Parathyroid adenoma (tissue), 2 donors: ENCODE measurements at regions not wholly inside any gene's neighbourhood (a gene's known extent, or its start where the extent isn't known, plus 50 kb on each side); places are given as distances from the start of the nearest gene placed in this dataset.
"Not testable (repeated sequence)": the region's sequence is repeated elsewhere in the genome, so short reads cannot be mapped to it uniquely, and the experiment has no call there.

ENCODE experiments used
- H2AFZ ChIP-seq: fragments of 300-600 bp; sonication (generic); one replicate; pipeline ENCODE4 v1.7.0; 2017; ENCODE audit warnings: antibody characterized with exemption, mild to moderate bottlenecking
- H3K27ac ChIP-seq: fragments of 300-600 bp; sonication (generic); one replicate; pipeline ENCODE4 v1.7.0; 2017
- H3K27me3 ChIP-seq: fragments of 300-600 bp; sonication (generic); one replicate; pipeline ENCODE4 v1.7.0; 2017; ENCODE audit warnings: low read length; ENCODE audit not compliant: control insufficient read depth, insufficient read depth
- H3K36me3 ChIP-seq: fragments of 300-600 bp; sonication (generic); one replicate; pipeline ENCODE4 v1.7.0; 2017; ENCODE audit warnings: low read length; ENCODE audit not compliant: control insufficient read depth, insufficient read depth
- H3K4me1 ChIP-seq: fragments of 300-600 bp; sonication (generic); one replicate; pipeline ENCODE4 v1.7.0; 2017; ENCODE audit warnings: control low read depth
- H3K4me2 ChIP-seq: fragments of 300-600 bp; sonication (generic); one replicate; pipeline ENCODE4 v1.7.0; 2017; ENCODE audit warnings: low read length
- H3K4me3 ChIP-seq: fragments of 300-600 bp; sonication (generic); one replicate; pipeline ENCODE4 v1.7.0; 2017; ENCODE audit warnings: low read depth, low read length
- H3K79me2 ChIP-seq: fragments of 300-600 bp; sonication (generic); one replicate; pipeline ENCODE4 v1.7.0; 2017; ENCODE audit warnings: control low read depth
- H3K9ac ChIP-seq: fragments of 300-600 bp; sonication (generic); one replicate; pipeline ENCODE4 v1.7.0; 2017; ENCODE audit warnings: mild to moderate bottlenecking
- H3K9me3 ChIP-seq: fragments of 300-600 bp; sonication (generic); one replicate; pipeline ENCODE4 v1.7.0; 2017; ENCODE audit warnings: low read length; ENCODE audit not compliant: control insufficient read depth
- TF ChIP-seq, protein P1 (sequence below): fragments of 300-600 bp; sonication (generic); IDR thresholded peaks from one replicate; pipeline ENCODE4 v1.7.0; 2017; ENCODE audit warnings: antibody characterized with exemption, mild to moderate bottlenecking
- donor health status: primary hyperparathyroidism.

DNA sequence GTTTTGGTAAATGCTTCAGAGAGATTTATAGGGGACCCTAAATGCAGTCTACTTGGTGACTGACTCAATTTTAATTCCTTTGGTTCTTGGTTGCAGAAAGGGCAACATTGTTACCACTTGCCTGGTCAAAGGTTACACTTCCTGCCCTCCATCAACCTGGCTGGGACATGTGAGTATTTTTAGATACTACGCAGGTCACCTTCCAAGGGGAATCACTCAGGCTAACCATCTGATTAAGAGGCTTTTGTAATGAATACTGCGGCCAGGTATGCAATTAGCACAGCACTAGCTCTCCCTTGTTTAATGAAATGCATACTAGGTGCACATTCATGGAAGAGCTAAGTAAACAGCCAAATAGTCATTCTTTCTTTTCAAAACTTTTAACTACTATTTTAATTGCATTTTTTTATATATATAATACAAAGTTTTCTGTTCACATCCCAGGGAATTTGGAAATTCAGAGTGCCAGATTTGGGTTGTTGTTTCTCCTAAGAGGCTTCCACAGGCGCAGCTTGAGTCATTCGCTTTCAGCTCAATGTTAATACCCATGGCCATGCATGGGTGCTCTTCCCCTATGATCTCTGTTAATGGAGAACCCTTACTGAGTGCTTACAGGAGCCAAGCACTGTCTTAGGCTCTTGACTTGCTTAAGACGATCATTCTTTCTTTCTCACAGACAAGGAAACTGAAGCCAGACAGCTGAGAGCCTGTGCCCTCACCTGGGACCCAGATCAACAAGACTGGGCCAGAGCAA lies 152.2 kb downstream of the MTX2 start:
- H3K9me3 ChIP-seq, result no peaks in the 10 kb centered on the region
- H3K4me3 ChIP-seq, result no peak overlapping the region
- H3K4me2 ChIP-seq, result no peak overlapping the region
- H3K36me3 ChIP-seq, result no peaks in the 10 kb centered on the region
- H3K27ac ChIP-seq, result no peak overlapping the region
- H3K4me1 ChIP-seq, result no peaks in the 10 kb centered on the region
- H3K9ac ChIP-seq, result no peak overlapping the region
- no peak overlapping the region for H2AFZ ChIP-seq
- no peaks in the 10 kb centered on the region for H3K27me3 ChIP-seq
- TF ChIP-seq, protein P1, sequence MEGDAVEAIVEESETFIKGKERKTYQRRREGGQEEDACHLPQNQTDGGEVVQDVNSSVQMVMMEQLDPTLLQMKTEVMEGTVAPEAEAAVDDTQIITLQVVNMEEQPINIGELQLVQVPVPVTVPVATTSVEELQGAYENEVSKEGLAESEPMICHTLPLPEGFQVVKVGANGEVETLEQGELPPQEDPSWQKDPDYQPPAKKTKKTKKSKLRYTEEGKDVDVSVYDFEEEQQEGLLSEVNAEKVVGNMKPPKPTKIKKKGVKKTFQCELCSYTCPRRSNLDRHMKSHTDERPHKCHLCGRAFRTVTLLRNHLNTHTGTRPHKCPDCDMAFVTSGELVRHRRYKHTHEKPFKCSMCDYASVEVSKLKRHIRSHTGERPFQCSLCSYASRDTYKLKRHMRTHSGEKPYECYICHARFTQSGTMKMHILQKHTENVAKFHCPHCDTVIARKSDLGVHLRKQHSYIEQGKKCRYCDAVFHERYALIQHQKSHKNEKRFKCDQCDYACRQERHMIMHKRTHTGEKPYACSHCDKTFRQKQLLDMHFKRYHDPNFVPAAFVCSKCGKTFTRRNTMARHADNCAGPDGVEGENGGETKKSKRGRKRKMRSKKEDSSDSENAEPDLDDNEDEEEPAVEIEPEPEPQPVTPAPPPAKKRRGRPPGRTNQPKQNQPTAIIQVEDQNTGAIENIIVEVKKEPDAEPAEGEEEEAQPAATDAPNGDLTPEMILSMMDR, result no peak
- no peaks in the 10 kb centered on the region for H3K79me2 ChIP-seq

DNA sequence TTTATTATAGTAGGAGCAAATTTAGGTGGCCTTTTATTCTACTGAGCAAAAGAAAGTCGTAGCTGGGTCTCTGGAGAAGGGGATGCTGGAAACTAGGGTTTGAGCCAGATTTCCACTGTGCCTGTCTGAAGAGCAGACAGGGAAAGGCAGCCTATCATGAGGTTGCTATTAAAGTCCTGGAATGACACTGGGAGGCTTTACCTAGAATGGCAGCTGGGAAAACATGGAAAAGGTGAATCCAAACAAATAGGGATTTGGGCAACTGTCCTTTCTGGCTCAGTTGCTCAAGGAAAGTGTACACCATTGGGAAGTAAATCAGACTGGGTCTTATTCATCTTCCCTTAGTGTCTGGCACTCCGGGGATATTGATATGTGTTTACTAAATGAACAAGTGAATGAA lies 154.6 kb downstream of the MTX2 start:
- Histone ChIP-seq H3K9ac (no peak overlapping the region), H3K4me2 (no peak overlapping the region), H3K27ac (no peak overlapping the region), H3K27me3 (no peaks in the 10 kb centered on the region), H3K79me2 (no peaks in the 10 kb centered on the region), H3K36me3 (no peaks in the 10 kb centered on the region), H2AFZ (no peak overlapping the region), H3K4me3 (no peak overlapping the region), H3K4me1 (no peaks in the 10 kb centered on the region), H3K9me3 (no peaks in the 10 kb centered on the region)
- TF ChIP-seq, protein P1, result no peak

DNA sequence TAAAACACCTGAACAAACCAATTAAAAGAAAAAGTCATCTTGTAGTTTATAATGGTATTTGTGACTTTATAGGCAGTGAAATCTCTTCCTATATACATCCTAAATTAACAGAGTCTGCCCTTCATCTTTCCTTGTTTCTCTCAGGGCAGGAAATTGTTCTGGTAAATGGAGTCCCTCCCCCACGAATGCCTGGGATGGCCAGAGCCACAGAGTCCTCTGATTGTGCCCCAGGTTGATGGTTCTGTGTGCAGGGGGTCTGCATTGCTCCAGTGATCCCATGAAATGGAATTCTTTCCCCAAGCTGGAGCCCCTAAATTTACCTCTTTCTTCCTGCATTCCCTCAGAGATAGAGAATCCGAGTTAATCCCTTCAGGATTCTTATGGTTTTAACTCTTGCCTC lies 155.5 kb downstream of the MTX2 start:
- H3K79me2 ChIP-seq, result no peaks in the 10 kb centered on the region
- H3K9ac ChIP-seq, result no peak overlapping the region
- H3K27ac ChIP-seq, result no peak overlapping the region
- no peaks in the 10 kb centered on the region for H3K27me3 ChIP-seq
- no peak overlapping the region for H3K4me3 ChIP-seq
- H2AFZ ChIP-seq, result no peak overlapping the region
- TF ChIP-seq, protein P1, result no peak
- no peaks in the 10 kb centered on the region for H3K9me3 ChIP-seq
- no peak overlapping the region for H3K4me2 ChIP-seq
- H3K36me3 ChIP-seq, result no peaks in the 10 kb centered on the region
- H3K4me1 ChIP-seq, result no peaks in the 10 kb centered on the region

DNA sequence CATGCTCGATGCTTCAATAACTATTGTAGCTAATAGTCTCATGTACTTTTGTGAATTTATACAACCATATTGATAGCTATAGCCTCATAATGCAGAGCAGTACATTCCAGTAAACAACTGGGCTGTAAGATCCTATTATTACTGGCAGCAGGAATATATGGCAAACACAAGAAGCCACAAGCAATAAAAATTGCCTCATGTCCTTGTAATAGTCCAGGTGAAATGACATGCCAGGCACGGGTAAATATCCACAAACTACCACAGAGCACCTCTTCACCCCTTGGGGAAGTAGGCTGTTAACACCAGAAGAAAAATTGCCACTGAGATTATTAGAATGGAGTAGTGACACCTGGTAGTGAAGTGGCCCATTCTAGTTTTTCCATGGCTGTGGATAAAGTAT lies 158.3 kb downstream of the MTX2 start:
- Histone ChIP-seq H3K4me3 (no peak overlapping the region), H3K27me3 (no peaks in the 10 kb centered on the region), H3K4me1 (no peaks in the 10 kb centered on the region), H3K79me2 (no peaks in the 10 kb centered on the region), H3K4me2 (no peak overlapping the region), H3K27ac (no peak overlapping the region), H3K9ac (no peak overlapping the region), H3K9me3 (no peaks in the 10 kb centered on the region), H3K36me3 (no peaks in the 10 kb centered on the region), H2AFZ (no peak overlapping the region)
- TF ChIP-seq, protein P1, result no peak

DNA sequence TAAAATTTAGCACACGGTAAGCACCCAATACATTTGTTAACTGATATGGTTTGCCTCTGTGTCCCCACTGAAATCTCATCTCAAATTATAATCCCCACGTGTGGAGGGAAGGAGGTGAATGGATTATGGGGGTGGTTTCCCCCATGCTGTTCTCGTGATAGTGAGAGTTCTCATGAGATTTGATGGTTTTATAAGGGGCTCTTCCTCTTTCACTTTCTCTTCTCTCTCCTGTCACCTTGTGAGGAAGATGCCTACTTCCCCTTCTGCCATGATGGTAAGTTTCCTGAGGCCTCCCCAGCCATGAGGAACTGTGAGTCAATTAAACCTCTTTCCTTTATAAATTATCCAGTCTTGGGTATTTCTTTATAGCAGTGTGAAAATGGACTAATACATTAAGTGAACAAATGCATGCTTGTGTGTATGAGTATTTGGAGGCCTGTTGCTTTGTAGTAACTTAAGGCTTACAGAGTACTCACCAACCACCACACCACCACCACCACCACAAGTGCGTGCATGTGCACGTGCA lies 159.8 kb downstream of the MTX2 start:
- not testable (repeated sequence) for H2AFZ ChIP-seq, H3K9ac ChIP-seq, H3K4me2 ChIP-seq, H3K27me3 ChIP-seq, H3K9me3 ChIP-seq, H3K27ac ChIP-seq, H3K79me2 ChIP-seq, H3K36me3 ChIP-seq, H3K4me3 ChIP-seq, H3K4me1 ChIP-seq
